ENCODE measurements at regions not wholly inside any gene's neighbourhood (a gene's known extent, or its start where the extent isn't known, plus 50 kb on each side); places are given as distances from the start of the nearest gene placed in this dataset.

DNA sequence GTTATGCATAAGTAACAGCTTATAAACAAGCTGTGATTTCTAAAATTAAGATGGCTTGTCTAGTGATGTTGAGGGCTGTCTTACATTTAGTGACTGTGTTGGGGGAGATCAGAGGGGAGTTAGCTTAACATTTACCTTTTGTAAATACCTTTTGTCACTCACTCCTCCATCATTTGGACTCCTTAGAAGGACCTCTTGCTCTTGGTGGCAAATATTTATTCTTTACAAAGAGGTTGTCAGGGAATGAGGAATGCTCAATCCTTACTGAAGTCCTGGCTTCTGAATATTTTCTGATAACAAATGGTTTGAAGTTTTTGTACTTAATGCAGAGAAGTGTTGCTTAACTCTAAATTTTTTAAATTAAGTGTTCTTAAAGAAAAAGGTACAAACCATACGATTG is 438.8 kb upstream of the FAM98A start (continued):
- TF ChIP-seq, protein P1, sequence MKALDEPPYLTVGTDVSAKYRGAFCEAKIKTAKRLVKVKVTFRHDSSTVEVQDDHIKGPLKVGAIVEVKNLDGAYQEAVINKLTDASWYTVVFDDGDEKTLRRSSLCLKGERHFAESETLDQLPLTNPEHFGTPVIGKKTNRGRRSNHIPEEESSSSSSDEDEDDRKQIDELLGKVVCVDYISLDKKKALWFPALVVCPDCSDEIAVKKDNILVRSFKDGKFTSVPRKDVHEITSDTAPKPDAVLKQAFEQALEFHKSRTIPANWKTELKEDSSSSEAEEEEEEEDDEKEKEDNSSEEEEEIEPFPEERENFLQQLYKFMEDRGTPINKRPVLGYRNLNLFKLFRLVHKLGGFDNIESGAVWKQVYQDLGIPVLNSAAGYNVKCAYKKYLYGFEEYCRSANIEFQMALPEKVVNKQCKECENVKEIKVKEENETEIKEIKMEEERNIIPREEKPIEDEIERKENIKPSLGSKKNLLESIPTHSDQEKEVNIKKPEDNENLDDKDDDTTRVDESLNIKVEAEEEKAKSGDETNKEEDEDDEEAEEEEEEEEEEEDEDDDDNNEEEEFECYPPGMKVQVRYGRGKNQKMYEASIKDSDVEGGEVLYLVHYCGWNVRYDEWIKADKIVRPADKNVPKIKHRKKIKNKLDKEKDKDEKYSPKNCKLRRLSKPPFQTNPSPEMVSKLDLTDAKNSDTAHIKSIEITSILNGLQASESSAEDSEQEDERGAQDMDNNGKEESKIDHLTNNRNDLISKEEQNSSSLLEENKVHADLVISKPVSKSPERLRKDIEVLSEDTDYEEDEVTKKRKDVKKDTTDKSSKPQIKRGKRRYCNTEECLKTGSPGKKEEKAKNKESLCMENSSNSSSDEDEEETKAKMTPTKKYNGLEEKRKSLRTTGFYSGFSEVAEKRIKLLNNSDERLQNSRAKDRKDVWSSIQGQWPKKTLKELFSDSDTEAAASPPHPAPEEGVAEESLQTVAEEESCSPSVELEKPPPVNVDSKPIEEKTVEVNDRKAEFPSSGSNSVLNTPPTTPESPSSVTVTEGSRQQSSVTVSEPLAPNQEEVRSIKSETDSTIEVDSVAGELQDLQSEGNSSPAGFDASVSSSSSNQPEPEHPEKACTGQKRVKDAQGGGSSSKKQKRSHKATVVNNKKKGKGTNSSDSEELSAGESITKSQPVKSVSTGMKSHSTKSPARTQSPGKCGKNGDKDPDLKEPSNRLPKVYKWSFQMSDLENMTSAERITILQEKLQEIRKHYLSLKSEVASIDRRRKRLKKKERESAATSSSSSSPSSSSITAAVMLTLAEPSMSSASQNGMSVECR (CRISPR knock-in tag; IDR thresholded peaks at IDR 0.05; ENCODE audit: borderline replicate concordance), result no peak
- TF ChIP-seq, protein P2, sequence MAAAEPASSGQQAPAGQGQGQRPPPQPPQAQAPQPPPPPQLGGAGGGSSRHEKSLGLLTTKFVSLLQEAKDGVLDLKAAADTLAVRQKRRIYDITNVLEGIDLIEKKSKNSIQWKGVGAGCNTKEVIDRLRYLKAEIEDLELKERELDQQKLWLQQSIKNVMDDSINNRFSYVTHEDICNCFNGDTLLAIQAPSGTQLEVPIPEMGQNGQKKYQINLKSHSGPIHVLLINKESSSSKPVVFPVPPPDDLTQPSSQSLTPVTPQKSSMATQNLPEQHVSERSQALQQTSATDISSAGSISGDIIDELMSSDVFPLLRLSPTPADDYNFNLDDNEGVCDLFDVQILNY (CRISPR knock-in tag; IDR thresholded peaks at IDR 0.05), result no peak
- TF ChIP-seq CREB1 (CRISPR knock-in tag; IDR thresholded peaks at IDR 0.05) (no peak), FOXJ3 (CRISPR knock-in tag; IDR thresholded peaks at IDR 0.05; ENCODE audit: borderline replicate concordance) (no peak), ETV6 (CRISPR knock-in tag; IDR thresholded peaks at IDR 0.05) (no peak), OVOL2 (CRISPR knock-in tag; IDR thresholded peaks at IDR 0.05; ENCODE audit: borderline replicate concordance) (no peak), ZNF671 (CRISPR knock-in tag; IDR thresholded peaks at IDR 0.05) (no peak)

DNA sequence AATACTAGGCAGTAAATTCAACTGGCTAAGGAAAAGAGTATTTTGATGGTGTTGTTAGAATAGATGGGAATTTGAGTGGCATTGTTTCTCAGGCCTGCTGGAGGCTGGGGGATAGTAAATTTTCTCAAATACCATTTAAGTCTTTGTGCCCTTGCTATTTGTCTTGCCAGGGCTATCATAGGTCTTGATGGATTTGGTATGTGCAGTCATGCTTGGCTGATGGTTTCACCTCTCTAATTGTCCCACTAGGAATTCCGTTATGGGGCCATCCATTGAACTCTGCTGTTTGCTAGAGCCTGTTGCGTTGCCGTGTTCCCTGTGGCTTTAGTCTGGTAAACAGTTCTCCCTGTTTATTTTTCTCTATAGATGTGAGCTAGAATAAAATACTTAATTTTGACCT is 438.1 kb upstream of the FAM98A start:
- CTCF ChIA-PET, result interaction anchor here (1.4 kb wide), 1 partner anchor 24 kb away, joined by 3 read pairs; no protein-coding TSS in a partner anchor
- H3K27me3 Mint-ChIP-seq (ENCODE audit: low read depth), result no peaks in the 10 kb centered on the region
- H3K36me3 Mint-ChIP-seq, result no peaks in the 10 kb centered on the region
- no peak for DNase-seq (ENCODE audit: low spot score)
- H3K4me1 Mint-ChIP-seq, result no peaks in the 10 kb centered on the region
- POLR2A ChIA-PET, result no interaction called here
- H3K4me3 Mint-ChIP-seq, result no peak overlapping the region
- no peak for ATAC-seq
- H3K9me3 Mint-ChIP-seq, result no peaks in the 10 kb centered on the region
- H3K27ac Mint-ChIP-seq, result no peak overlapping the region
- TF ChIP-seq, protein P3, sequence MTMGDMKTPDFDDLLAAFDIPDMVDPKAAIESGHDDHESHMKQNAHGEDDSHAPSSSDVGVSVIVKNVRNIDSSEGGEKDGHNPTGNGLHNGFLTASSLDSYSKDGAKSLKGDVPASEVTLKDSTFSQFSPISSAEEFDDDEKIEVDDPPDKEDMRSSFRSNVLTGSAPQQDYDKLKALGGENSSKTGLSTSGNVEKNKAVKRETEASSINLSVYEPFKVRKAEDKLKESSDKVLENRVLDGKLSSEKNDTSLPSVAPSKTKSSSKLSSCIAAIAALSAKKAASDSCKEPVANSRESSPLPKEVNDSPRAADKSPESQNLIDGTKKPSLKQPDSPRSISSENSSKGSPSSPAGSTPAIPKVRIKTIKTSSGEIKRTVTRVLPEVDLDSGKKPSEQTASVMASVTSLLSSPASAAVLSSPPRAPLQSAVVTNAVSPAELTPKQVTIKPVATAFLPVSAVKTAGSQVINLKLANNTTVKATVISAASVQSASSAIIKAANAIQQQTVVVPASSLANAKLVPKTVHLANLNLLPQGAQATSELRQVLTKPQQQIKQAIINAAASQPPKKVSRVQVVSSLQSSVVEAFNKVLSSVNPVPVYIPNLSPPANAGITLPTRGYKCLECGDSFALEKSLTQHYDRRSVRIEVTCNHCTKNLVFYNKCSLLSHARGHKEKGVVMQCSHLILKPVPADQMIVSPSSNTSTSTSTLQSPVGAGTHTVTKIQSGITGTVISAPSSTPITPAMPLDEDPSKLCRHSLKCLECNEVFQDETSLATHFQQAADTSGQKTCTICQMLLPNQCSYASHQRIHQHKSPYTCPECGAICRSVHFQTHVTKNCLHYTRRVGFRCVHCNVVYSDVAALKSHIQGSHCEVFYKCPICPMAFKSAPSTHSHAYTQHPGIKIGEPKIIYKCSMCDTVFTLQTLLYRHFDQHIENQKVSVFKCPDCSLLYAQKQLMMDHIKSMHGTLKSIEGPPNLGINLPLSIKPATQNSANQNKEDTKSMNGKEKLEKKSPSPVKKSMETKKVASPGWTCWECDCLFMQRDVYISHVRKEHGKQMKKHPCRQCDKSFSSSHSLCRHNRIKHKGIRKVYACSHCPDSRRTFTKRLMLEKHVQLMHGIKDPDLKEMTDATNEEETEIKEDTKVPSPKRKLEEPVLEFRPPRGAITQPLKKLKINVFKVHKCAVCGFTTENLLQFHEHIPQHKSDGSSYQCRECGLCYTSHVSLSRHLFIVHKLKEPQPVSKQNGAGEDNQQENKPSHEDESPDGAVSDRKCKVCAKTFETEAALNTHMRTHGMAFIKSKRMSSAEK (CRISPR knock-in tag; IDR thresholded peaks at IDR 0.05; ENCODE audit: borderline replicate concordance), result no peak
- no peak for TF ChIP-seq MXD4 (CRISPR knock-in tag; IDR thresholded peaks at IDR 0.05; ENCODE audit: borderline replicate concordance)

DNA sequence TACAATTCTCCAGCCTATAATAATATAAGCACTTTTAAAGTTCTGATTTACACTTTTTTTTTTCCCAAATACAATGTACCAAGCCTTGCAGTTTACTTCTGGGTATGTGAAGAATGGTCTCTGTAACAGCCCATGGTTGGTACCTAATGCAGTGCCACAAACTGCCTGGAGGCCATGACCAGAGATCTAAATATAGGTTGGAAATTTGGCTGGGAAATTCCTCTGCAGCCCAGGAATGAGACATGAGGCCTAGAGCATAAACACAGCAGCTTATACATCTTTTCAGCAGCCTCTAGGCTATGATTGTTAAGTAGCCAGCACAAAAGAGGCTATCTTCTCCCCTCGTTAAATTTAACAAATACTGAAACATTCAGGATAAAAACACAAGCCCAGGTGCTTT is 432.0 kb upstream of the FAM98A start:
- H3K27ac Mint-ChIP-seq, result no peak overlapping the region
- H3K9me3 Mint-ChIP-seq, result peaks cover 6% of the 10 kb centered on the region; the same call in 1 of the 2 replicates
- no peak overlapping the region for H3K4me3 Mint-ChIP-seq
- H3K27me3 Mint-ChIP-seq (ENCODE audit: low read depth), result no peaks in the 10 kb centered on the region
- no peaks in the 10 kb centered on the region for H3K4me1 Mint-ChIP-seq
- no peak for ATAC-seq
- TF ChIP-seq, protein P2 (CRISPR knock-in tag; IDR thresholded peaks at IDR 0.05), result no peak
- H3K36me3 Mint-ChIP-seq, result no peaks in the 10 kb centered on the region
- ChIA-PET CTCF (no interaction called here), POLR2A (no interaction called here)
- no peak for DNase-seq (ENCODE audit: low spot score)

DNA sequence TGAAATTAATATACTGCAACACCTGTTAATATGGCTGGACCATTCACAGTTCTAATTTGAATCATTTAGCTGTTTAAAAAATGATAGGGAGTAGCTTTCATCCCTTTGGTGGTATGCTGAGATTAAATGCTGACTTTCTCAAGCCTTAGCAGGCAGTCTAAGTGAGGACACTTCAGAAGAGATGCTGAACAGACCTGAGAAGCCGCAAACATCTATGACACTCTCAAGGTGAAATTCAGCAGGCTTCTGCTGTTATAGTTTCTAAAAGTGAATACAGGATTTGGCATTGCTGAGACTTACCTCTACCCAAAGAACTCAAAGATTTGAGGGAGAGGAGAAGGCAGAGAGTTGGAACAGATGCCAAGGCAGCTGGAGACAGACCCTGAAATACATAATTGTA is 431.2 kb upstream of the FAM98A start:
- Mint-ChIP-seq H3K4me3 (no peak overlapping the region), H3K36me3 (no peaks in the 10 kb centered on the region), H3K27ac (no peak overlapping the region), H3K9me3 (peaks cover 6% of the 10 kb centered on the region; the same call in 1 of the 2 replicates), H3K4me1 (peaks cover 3% of the 10 kb centered on the region; the same call in 1 of the 2 replicates), H3K27me3 (ENCODE audit: low read depth) (no peaks in the 10 kb centered on the region)
- ATAC-seq (no peak), DNase-seq (ENCODE audit: low spot score) (no peak)
- no peak for TF ChIP-seq EMX1 (CRISPR knock-in tag; IDR thresholded peaks at IDR 0.05)
- POLR2A ChIA-PET, result no interaction called here
- CTCF ChIA-PET, result no interaction called here

Measured in WTC11 (cell line).